ENCODE measurements at regions not wholly inside any gene's neighbourhood (a gene's known extent, or its start where the extent isn't known, plus 50 kb on each side); places are given as distances from the start of the nearest gene placed in this dataset.
"Not testable (repeated sequence)": the region's sequence is repeated elsewhere in the genome, so short reads cannot be mapped to it uniquely, and the experiment has no call there.

DNA sequence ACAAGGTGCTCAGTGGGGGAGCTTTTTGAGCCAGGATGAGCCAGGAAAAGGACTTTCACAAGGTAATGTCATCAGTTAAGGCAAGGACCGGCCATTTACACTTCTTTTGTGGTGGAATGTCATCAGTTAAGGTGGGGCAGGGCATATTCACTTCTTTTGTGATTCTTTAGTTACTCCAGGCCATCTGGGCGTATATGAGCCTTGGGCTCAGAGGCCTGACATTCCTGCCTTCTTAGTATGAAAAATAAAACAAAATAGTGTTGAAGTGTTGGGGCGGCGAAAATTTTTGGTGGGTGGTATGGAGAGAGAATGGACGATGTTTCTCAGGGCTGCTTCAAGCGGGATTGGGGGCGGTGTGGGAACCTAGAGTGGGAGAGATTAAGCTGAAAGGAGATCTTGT, 451.4 kb downstream of the SHISA9 start:
- H3K4me1 Mint-ChIP-seq, H3K36me3 Mint-ChIP-seq, H3K27me3 Mint-ChIP-seq, H3K27ac Mint-ChIP-seq, H3K9me3 Mint-ChIP-seq, DNase-seq, CTCF ChIA-PET, H3K4me3 Mint-ChIP-seq: not testable (repeated sequence)

- H3K4me3 Mint-ChIP-seq, CTCF ChIA-PET, DNase-seq, H3K36me3 Mint-ChIP-seq, H3K4me1 Mint-ChIP-seq, H3K27me3 Mint-ChIP-seq, H3K27ac Mint-ChIP-seq: not testable (repeated sequence)
- peaks cover 21% of the 10 kb centered on the region for H3K9me3 Mint-ChIP-seq
Measured at GRCh38 chr16:13357842-13358241, 456.4 kb downstream of the SHISA9 start.

GRCh38 chr16:13359835-13360234, 458.4 kb downstream of the SHISA9 start:
- Mint-ChIP-seq H3K27me3 (no peaks in the 10 kb centered on the region), H3K9me3 (peaks cover 19% of the 10 kb centered on the region), H3K4me1 (no peaks in the 10 kb centered on the region), H3K4me3 (no peak overlapping the region), H3K36me3 (no peaks in the 10 kb centered on the region), H3K27ac (no peak overlapping the region)
- CTCF ChIA-PET: no interaction called here
- DNase-seq: no peak

- CTCF ChIA-PET: no interaction called here
- H3K27me3 Mint-ChIP-seq: no peaks in the 10 kb centered on the region
Measured at GRCh38 chr16:13372421-13372820, 471.0 kb downstream of the SHISA9 start.

DNA sequence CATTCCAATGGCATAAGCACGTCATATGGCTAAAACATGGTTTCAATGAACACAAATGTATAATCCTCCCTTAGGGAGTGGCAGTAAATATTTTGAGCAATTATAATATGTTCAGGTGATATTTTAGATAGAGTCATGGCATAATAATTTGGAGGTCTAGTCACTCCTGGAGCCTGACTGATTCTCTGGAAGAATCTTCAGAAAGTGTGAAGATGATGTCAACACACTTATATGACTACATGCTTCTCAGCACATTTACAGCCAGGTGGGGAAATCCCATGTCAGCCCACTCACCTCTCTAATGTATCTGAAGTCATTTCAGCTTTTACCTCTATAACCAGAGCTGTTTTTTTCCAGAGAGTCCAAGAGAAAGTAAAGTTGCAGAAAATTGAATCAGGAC, 474.8 kb downstream of the SHISA9 start:
- Mint-ChIP-seq H3K9me3 (peaks cover 27% of the 10 kb centered on the region), H3K36me3 (no peaks in the 10 kb centered on the region), H3K27ac (no peak overlapping the region), H3K4me3 (no peak overlapping the region), H3K4me1 (no peaks in the 10 kb centered on the region), H3K27me3 (no peaks in the 10 kb centered on the region)
- CTCF ChIA-PET: no interaction called here
- no peak for DNase-seq

More at GRCh38 chr16:13372421-13372820, 471.0 kb downstream of the SHISA9 start:
- H3K36me3 Mint-ChIP-seq: no peaks in the 10 kb centered on the region
- no peak overlapping the region for H3K4me3 Mint-ChIP-seq
- peaks cover 16% of the 10 kb centered on the region for H3K9me3 Mint-ChIP-seq
- no peak overlapping the region for H3K27ac Mint-ChIP-seq
- no peak for DNase-seq
- no peaks in the 10 kb centered on the region for H3K4me1 Mint-ChIP-seq

- H3K4me3 Mint-ChIP-seq: no peak overlapping the region
- CTCF ChIA-PET: interaction anchor here (0.8 kb wide), 1 partner anchor 10 kb away, joined by 3 read pairs; no protein-coding TSS in a partner anchor
- H3K36me3 Mint-ChIP-seq: no peaks in the 10 kb centered on the region
- no peaks in the 10 kb centered on the region for H3K4me1 Mint-ChIP-seq
- H3K9me3 Mint-ChIP-seq: peaks cover 25% of the 10 kb centered on the region
- DNase-seq: no peak
- H3K27ac Mint-ChIP-seq: no peak overlapping the region
- H3K27me3 Mint-ChIP-seq: no peaks in the 10 kb centered on the region
Measured at GRCh38 chr16:13377143-13377542, 475.7 kb downstream of the SHISA9 start.

- CTCF ChIA-PET: no interaction called here
- Mint-ChIP-seq H3K27me3 (no peaks in the 10 kb centered on the region), H3K9me3 (peaks cover 29% of the 10 kb centered on the region), H3K4me1 (no peaks in the 10 kb centered on the region), H3K4me3 (no peak overlapping the region), H3K27ac (no peak overlapping the region), H3K36me3 (no peaks in the 10 kb centered on the region)
- DNase-seq: no peak
Measured at GRCh38 chr16:13378151-13378550, 476.8 kb downstream of the SHISA9 start.

DNA sequence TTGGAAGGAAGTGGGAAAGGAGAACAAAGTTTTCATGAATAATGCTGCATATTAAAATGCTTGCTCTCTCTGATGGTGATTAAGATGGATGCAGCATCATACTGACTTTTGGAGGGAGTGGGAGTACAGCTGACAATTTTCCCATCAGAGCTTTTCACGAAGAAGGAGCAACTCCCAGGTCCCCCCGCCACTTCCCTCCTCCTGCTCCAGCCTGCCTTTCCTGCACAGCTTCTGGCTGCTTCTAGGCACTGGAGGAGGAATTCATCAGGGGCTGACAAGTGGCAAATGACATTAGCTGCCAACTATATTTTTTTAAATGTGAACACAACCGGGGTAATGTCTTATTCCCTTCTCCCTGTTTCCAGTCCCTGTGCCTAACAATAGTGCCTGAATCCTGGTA, 477.9 kb downstream of the SHISA9 start:
- H3K4me3 Mint-ChIP-seq: no peak overlapping the region
- no peaks in the 10 kb centered on the region for H3K36me3 Mint-ChIP-seq
- H3K27me3 Mint-ChIP-seq: no peaks in the 10 kb centered on the region
- no peak for DNase-seq
- peaks cover 31% of the 10 kb centered on the region for H3K9me3 Mint-ChIP-seq
- H3K4me1 Mint-ChIP-seq: no peaks in the 10 kb centered on the region
- H3K27ac Mint-ChIP-seq: no peak overlapping the region
- CTCF ChIA-PET: no interaction called here

DNA sequence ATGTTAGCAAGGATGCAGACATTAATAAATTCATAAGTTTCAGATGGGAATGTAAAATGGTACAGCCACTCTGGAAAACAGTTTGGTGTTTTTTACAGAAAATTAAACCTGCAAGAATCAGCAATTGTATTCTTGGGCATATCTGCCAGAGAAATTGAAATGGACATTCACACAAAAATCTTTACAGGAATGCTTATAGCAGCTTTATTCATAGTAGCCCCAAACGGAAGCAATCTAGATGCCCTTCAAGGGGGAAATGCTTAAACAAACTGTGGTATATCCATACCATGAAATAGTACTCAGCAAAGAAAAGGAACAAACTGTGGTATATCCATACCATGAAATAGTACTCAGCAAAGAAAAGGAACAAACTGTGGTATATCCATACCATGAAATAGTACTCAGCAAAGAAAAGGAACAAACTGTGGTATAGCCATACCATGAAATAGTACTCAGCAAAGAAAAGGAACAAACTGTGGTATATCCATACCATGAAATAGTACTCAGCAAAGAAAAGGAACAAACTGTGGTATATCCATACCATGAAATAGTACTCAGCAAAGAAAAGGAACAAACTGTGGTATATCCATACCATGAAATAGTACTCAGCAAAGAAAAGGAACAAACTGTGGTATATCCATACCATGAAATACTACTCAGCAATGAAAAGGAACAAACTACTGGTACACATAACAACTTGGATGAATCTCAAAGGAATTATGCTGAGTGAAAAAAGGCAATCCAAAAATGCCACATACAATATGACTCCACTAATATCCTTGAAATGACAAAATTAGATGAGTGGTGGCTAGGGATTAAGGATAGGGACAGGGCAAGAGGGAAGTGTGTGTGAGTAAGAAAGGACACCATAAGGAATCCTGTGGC, 484.0 kb downstream of the SHISA9 start:
- peaks cover 33% of the 10 kb centered on the region for H3K9me3 Mint-ChIP-seq
- H3K4me3 Mint-ChIP-seq, DNase-seq, H3K4me1 Mint-ChIP-seq, CTCF ChIA-PET, H3K27me3 Mint-ChIP-seq, H3K27ac Mint-ChIP-seq, H3K36me3 Mint-ChIP-seq: not testable (repeated sequence)

DNA sequence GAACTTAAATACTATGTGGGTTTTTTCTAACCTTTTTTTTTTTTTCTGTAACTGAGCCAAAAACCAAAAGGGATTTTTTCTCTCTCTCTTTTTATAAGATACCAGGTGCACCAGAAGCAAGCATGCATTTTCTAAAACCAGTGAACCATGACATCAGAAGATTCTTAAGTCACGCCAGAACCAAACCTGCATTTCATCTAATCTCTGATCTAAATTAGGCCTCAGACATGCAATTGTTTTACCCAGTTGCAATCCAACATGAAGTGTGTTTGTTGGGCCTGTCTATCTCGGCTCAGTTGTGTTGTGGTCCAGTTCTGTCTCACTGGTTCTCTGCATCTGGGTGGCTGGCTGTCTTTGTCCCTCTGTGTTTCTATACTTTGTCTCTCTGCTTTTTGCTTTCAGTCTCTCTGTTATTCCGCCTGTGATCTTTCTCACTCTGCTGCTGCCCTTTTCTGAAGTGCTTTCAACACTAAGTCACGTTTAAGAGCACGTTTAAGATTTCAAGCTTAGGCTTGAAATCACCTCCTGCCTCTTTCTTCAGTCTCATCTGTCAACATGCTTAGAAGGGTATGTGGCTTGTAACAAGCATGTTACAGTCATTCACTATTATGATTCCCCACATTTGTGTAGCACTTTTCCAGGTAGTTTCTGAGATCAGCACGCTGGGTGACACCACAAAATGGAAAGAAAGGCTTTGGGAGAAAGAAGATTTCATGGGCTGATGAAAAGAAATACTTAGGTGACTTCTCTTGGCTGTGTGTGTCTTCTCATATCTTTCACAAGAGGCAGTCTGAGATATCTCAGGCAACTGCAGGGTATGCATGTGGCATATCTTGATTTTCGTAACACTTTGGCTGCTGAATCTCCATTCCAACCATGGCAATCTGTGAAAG, 488.9 kb downstream of the SHISA9 start:
- Mint-ChIP-seq H3K9me3 (peaks cover 14% of the 10 kb centered on the region), H3K36me3 (no peaks in the 10 kb centered on the region), H3K4me3 (no peak overlapping the region), H3K4me1 (no peaks in the 10 kb centered on the region), H3K27ac (no peak overlapping the region), H3K27me3 (no peaks in the 10 kb centered on the region)
- no peak for DNase-seq
- CTCF ChIA-PET: no interaction called here

- Mint-ChIP-seq H3K9me3 (peaks cover 10% of the 10 kb centered on the region), H3K4me3 (no peak overlapping the region), H3K27me3 (no peaks in the 10 kb centered on the region), H3K27ac (no peak overlapping the region), H3K4me1 (no peaks in the 10 kb centered on the region), H3K36me3 (no peaks in the 10 kb centered on the region)
- CTCF ChIA-PET: no interaction called here
- no peak for DNase-seq
Measured at GRCh38 chr16:13390986-13391305, 489.5 kb downstream of the SHISA9 start.

DNA sequence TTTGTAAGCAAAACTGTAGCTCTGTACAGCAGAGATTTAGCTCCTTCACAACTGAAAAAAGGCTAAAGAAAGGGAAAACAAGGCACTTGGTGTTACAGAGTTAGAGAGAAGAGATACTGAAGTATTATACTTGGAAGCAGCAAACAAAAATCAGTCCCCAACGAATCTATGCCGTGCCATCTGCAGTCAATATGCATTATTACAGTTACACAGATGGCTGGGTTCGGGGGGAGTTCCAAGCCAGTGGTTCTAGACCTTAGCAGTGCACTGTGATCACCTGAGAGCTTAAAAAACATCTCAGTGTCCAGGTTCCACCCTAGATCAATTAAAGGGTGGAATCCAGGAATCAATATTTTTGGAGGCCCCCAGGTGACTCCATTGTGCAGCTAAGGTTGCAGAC, 489.9 kb downstream of the SHISA9 start:
- no peak overlapping the region for H3K27ac Mint-ChIP-seq

DNA sequence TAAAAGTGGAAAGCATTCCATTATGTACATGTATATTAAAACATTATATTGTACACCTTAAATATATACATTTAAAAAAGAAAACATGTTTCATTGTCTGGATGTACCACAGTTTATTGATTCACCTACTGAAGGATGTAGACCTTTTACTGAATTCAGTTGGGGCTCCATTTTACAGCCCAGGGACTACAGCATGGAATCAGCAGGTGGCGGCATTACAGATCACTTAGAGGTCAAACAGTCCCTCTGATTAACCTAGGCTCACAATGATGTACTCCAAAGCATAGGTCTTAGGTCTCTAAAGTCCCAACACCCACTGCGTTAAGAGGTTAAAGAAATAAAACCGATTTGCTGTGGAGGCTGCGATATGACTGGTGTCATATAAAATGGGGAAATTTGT, 490.9 kb downstream of the SHISA9 start:
- Mint-ChIP-seq H3K9me3 (peaks cover 10% of the 10 kb centered on the region), H3K36me3 (no peaks in the 10 kb centered on the region), H3K27ac (no peak overlapping the region), H3K4me3 (no peak overlapping the region), H3K27me3 (no peaks in the 10 kb centered on the region), H3K4me1 (no peaks in the 10 kb centered on the region)
- no peak for DNase-seq
- CTCF ChIA-PET: no interaction called here

More for the DNA sequence above, 489.9 kb downstream of the SHISA9 start:
- DNase-seq: no peak
- Mint-ChIP-seq H3K27me3 (no peaks in the 10 kb centered on the region), H3K4me3 (no peak overlapping the region), H3K4me1 (no peaks in the 10 kb centered on the region), H3K36me3 (no peaks in the 10 kb centered on the region), H3K9me3 (peaks cover 8% of the 10 kb centered on the region)
- CTCF ChIA-PET: no interaction called here

DNA sequence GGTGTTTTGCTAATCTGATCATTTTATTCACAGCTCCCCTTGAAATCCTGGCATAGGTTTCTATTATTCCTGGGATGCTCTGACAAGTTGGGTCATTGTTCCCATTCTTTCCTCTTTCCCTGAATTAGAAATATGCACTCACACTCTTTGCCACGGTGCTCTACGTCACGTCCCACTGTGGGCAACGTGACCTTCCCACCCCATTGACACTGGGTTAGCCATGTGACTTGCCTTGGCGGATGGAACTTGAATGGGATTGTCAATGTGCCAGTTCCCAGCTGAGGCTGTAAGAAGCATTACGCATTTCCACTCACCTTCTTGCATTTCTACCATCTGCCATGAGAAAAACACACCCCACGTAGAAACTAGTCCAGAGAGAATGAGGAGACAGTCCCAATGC, 492.4 kb downstream of the SHISA9 start:
- Mint-ChIP-seq H3K27ac (no peak overlapping the region), H3K36me3 (no peaks in the 10 kb centered on the region), H3K4me1 (no peaks in the 10 kb centered on the region), H3K27me3 (no peaks in the 10 kb centered on the region), H3K9me3 (peaks cover 7% of the 10 kb centered on the region), H3K4me3 (no peak overlapping the region)
- CTCF ChIA-PET: no interaction called here
- no peak for DNase-seq

DNA sequence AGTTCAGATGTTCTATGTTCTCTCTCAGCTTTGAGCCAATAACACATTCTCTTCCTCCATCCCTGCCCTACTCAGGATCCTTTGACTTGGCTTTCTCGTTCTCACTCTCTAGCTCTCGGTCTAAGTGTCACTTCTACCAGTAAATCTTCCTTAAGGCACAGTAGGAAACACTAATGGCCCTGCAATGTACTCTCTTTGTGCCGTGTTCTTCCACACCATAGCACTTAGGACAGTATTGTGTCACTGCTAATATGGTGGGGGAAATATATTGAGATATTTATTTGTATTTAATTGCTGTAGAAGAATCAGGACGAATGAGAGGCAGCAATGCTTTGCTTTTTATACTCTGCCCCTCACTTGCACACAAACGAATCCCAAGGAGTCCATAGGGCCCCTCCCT, 493.1 kb downstream of the SHISA9 start:
- no peaks in the 10 kb centered on the region for H3K27me3 Mint-ChIP-seq
- no peaks in the 10 kb centered on the region for H3K4me1 Mint-ChIP-seq
- H3K9me3 Mint-ChIP-seq: peaks cover 7% of the 10 kb centered on the region
- CTCF ChIA-PET: no interaction called here
- H3K27ac Mint-ChIP-seq: no peak overlapping the region
- no peak for DNase-seq
- H3K4me3 Mint-ChIP-seq: no peak overlapping the region
- no peaks in the 10 kb centered on the region for H3K36me3 Mint-ChIP-seq
